HFF-Myc (cell line): ENCODE measurements at regions not wholly inside any gene's neighbourhood (a gene's known extent, or its start where the extent isn't known, plus 50 kb on each side); places are given as distances from the start of the nearest gene placed in this dataset.
A peak's percentile ranks its signal among the peaks of the same experiment; 100 is the strongest.

Source experiments
- DNase-seq: peaks from one replicate; pipeline ENCODE4 v3.0.0-alpha.2; 2011; ENCODE audit warnings: low read depth; ENCODE audit errors: extremely low read depth
- H3K4me3 ChIP-seq: replicated peaks from 2 replicates; pipeline ENCODE4 v1.5.1; 2011; ENCODE audit warnings: low read depth, mild to moderate bottlenecking, control low read depth, low read length
- TF ChIP-seq, protein P1 (sequence below): IDR thresholded peaks from 2 replicates; pipeline ENCODE4 v1.5.1; 2012; ENCODE audit warnings: mild to moderate bottlenecking, low read depth, low read length, control low read depth; ENCODE audit errors: missing control alignments

DNA sequence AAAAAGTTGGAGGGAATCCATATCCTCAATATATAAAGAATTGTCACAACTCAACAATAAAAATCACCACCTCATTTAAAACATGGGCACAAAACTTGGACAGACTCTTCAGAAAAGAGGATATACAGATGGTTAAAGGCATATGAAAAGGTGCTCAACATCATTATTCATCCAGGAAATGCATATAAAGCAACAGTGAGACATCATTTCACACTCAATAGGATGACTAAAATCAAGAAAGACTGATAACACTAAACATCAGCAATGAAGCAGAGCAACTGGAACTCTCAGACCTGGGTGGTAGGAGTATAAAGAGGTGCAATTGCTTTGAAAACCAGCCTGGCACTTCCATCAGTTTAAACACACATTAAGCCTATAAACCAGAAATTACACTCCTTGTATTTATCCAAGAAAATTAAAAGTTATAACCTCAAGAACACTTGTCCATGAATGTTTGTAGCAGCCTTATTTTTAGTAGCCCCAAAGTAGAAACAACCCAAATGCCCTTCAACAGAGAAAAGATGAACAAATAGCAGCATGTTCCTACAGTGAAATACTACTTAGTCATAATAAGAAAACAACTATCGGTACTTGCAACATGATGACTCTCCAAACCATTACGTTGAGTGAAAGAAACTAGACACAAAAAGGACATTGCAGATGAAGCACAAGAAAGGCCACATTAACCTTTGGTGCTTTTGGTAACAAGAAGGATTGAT, 79.1 kb upstream of the TANC1 start:
- H3K4me3 ChIP-seq, result no peak overlapping the region
- TF ChIP-seq, protein P1, sequence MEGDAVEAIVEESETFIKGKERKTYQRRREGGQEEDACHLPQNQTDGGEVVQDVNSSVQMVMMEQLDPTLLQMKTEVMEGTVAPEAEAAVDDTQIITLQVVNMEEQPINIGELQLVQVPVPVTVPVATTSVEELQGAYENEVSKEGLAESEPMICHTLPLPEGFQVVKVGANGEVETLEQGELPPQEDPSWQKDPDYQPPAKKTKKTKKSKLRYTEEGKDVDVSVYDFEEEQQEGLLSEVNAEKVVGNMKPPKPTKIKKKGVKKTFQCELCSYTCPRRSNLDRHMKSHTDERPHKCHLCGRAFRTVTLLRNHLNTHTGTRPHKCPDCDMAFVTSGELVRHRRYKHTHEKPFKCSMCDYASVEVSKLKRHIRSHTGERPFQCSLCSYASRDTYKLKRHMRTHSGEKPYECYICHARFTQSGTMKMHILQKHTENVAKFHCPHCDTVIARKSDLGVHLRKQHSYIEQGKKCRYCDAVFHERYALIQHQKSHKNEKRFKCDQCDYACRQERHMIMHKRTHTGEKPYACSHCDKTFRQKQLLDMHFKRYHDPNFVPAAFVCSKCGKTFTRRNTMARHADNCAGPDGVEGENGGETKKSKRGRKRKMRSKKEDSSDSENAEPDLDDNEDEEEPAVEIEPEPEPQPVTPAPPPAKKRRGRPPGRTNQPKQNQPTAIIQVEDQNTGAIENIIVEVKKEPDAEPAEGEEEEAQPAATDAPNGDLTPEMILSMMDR, result no peak
- DNase-seq, result no peak

DNA sequence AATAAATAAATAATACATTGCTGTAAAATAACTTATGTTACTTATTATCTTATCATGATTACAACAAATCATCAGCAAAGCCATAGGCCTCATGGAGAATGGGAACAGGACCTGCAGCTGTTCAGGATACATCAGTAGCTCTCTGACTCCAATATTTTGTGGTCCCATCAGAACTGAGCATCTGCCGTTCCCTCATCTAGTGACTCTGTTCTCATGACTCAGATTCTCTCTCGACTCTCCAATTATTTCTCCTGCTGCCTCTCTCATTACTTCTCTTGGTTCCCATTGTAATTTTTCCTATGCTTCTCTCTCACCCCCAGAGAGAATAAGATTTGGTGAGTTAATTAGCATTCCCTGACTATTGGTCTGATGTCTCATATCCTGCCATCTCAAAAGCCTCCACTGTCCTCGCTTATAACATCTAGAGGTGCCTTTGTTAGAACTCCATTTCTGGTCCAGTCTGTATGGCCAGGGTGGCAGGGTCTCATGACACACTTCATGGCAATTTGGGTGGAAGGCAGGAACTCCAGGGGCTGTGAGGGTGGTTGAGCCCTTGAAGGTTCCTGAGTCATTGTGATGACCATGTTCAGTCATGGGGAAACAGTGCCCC, 78.0 kb upstream of the TANC1 start:
- no peak overlapping the region for H3K4me3 ChIP-seq
- TF ChIP-seq, protein P1, result no peak
- DNase-seq, result no peak

DNA sequence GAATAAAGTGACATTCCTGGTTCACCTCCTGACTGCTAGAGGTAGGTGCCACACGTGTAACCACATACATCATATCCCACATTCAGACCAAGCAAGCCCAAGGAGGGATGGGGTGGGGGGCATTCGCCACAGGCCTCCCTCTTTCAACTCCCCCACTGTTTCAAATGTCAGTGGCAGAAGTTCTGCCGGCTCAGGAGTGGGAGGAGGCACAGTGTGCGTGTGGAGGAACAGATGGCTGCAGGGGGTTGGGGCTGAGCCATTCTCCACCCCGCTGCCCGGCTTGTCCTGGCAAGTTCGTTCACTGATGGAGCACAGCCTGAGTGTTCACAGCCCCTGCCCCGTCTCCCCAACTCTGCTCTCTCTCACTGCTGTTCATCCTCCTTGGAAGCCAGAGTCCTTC, 75.4 kb upstream of the TANC1 start:
- TF ChIP-seq, protein P1, result no peak
- no peak for DNase-seq
- H3K4me3 ChIP-seq, result no peak overlapping the region

DNA sequence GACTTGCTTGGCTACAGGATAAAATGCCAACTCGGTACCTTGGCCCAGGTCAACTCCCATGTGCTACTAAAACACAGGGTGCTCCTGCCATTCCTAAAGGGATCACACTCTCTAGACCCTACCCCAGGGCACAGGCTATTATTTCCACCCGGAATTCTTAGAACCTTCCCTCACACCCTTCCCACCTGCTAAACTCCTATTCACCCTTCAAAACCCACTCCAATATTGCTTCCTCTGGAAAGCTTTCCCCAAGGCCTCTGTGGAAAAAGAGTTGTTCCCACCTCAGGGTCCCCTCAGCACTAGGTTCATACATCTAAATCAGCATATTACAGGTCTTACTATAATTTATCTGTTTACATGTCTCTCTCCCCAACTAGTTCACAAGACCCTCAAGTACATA, 75.0 kb upstream of the TANC1 start:
- DNase-seq, result no peak
- H3K4me3 ChIP-seq, result no peak overlapping the region
- TF ChIP-seq, protein P1, result no peak

DNA sequence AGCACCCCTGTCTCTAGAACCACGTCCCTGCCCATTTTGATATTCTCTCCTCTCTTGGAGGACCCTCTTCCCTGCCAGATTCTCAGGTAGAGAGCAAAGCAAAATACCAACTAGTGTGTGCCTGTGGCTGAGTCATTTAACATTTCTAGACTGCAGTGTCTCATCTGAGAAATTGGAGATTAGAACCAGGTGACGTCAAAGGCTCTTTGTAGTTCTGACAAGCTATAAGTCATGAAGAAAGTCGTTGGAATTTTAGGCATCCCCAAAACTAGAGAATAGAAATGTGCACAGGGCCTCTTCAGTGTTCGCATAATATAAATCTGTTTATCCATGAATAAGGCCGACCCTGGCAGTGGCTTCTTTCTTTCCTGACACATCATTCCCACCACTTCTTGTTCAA, 74.4 kb upstream of the TANC1 start:
- DNase-seq, result peak; percentile 25
- TF ChIP-seq, protein P1, result no peak
- no peak overlapping the region for H3K4me3 ChIP-seq

DNA sequence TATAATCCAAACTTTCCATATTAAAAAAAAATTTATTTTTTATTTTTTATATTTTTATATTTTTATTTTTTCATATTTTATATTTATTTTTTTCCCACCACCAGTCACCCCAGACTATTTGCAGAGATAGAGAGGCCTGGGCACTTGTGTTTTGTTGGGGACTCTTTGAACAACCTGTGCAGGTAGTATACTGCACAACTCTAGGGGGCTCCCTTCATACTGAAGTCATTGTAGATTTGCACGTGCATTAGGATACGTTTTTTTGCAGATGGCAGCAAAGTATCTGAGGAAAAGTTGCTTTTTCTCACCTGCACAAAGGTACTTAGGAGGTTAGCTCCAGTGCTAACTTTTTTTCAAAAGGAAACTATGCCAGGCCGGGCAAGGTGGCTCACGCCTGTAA, 73.9 kb upstream of the TANC1 start:
- TF ChIP-seq, protein P1, result no peak
- no peak overlapping the region for H3K4me3 ChIP-seq
- DNase-seq, result no peak

DNA sequence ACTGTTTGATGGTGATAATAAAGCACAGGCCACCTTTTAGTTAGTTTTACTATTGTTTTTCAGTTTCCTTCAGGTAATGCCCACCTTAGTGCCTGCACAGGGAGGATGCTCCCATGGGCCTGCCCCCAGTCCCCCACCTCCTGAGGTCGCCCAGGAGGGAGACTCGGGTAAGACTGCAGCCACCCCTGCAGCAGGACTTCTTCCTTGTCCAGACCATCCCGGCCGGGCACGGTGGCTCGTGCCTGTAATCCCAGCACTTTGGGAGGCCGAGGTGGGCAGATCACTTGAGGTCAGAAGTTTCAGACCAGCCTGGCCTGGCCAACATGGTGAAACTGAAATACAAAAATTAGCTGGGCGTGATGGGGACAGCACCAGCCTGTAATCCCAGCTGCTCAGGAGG, 68.1 kb upstream of the TANC1 start:
- H3K4me3 ChIP-seq, result no peak overlapping the region
- TF ChIP-seq, protein P1, result no peak

More for the DNA sequence above, 68.1 kb upstream of the TANC1 start:
- no peak for DNase-seq
